SU-DHL-6 (cell line): ENCODE measurements at regions not wholly inside any gene's neighbourhood (a gene's known extent, or its start where the extent isn't known, plus 50 kb on each side); places are given as distances from the start of the nearest gene placed in this dataset.
"Not testable (repeated sequence)": the region's sequence is repeated elsewhere in the genome, so short reads cannot be mapped to it uniquely, and the experiment has no call there.

Source experiments
- CTCF ChIP-seq: fragments of 200-600 bp; sonication (generic); IDR thresholded peaks from one replicate; pipeline ENCODE4 v1.5.1; 2017; ENCODE audit warnings: antibody characterized with exemption, mild to moderate bottlenecking, low read length, moderate library complexity; ENCODE audit not compliant: insufficient read depth, poor library complexity, severe bottlenecking
- EZH2phosphoT487 ChIP-seq: fragments of 200-600 bp; sonication (generic), shearing (Covaris generic); conservative IDR thresholded peaks from 2 replicates; pipeline ENCODE4 v1.6.1; 2018; ENCODE audit warnings: mild to moderate bottlenecking, antibody characterized with exemption, low read length, moderate library complexity, mixed read lengths

DNA sequence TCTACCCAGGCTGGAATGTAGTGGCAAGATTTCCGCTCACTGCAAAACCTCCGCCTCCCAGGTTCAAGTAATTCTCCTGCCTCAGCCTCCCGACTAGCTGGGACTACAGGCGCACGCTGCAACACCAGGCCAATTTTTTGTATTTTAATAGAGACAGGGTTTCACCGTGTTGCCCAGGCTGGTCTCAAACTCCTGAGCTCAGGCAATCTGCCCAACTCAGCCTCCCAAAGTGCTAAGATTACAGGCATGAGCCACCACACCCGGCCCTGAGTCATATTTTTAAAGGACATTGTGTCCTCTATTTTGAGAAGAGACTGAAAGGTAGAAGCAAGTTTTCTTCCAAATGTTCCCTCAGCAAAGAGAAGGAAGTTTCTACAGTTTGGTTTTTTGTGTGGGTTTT lies 227.1 kb downstream of the KCTD12 start:
- not testable (repeated sequence) for TF ChIP-seq CTCF, EZH2phosphoT487
